H1 (cell line): ENCODE measurements at regions not wholly inside any gene's neighbourhood (a gene's known extent, or its start where the extent isn't known, plus 50 kb on each side); places are given as distances from the start of the nearest gene placed in this dataset.

ENCODE experiments used
- CTCF ChIA-PET: fragments of 300-600 bp; sonication (Branson Sonifier 250); formaldehyde crosslinking; loops from one replicate; lab custom pipeline; 2021; ENCODE audit not compliant: partially characterized antibody; lab: Charles Lee
- POLR2A ChIA-PET: fragments of 300-600 bp; sonication (Branson Sonifier 250); formaldehyde crosslinking; loops from one replicate; lab custom pipeline; 2021; ENCODE audit warnings: inconsistent platforms; ENCODE audit not compliant: partially characterized antibody; lab: Charles Lee
- DNase-seq, 2 experiments: peaks; one replicate each; pipeline versions ENCODE4 v3.0.0 to v3.0.0-alpha.2; 2010 to 2022; ENCODE audit warnings: low spot score in 2 of 2, low read depth in 1 of 2, mixed read lengths in 1 of 2
- FAIRE-seq: peaks from 2 replicates; lab custom pipeline; 2011; peaks lifted over from hg19 to GRCh38; lab: Jason Lieb, UNC
- H2AFZ ChIP-seq: 2 replicates; pipeline ENCODE4 v1.8.1; 2012; ENCODE audit warnings: low read length, inconsistent platforms
- H2AK5ac ChIP-seq: 2 replicates; pipeline ENCODE4 v1.6.1; 2013; ENCODE audit warnings: low read depth, low read length
- H2BK120ac ChIP-seq: replicated peaks from 2 replicates; pipeline ENCODE3; 2013; ENCODE audit warnings: low read depth, low read length, inconsistent platforms
- H2BK12ac ChIP-seq: 2 replicates; pipeline ENCODE4 v1.6.1; 2013; ENCODE audit warnings: low read depth, low read length
- H2BK15ac ChIP-seq: 2 replicates; pipeline ENCODE4 v1.6.1; 2013; ENCODE audit warnings: low read length
- H2BK20ac ChIP-seq: 2 replicates; pipeline ENCODE4 v1.6.1; 2013; ENCODE audit warnings: low read length
- H2BK5ac ChIP-seq: 2 replicates; pipeline ENCODE4 v1.6.1; 2013; ENCODE audit warnings: low read depth, low read length
- H3K14ac ChIP-seq: 2 replicates; pipeline ENCODE4 v1.6.1; 2013; ENCODE audit warnings: inconsistent platforms; ENCODE audit not compliant: insufficient read length
- H3K18ac ChIP-seq: 2 replicates; pipeline ENCODE4 v1.6.1; 2013; ENCODE audit warnings: low read length; ENCODE audit errors: extremely low read depth
- H3K23ac ChIP-seq: 2 replicates; pipeline ENCODE4 v1.6.1; 2013; ENCODE audit warnings: inconsistent platforms; ENCODE audit not compliant: insufficient read length
- H3K23me2 ChIP-seq: 2 replicates; pipeline ENCODE4 v1.6.1; 2013; ENCODE audit warnings: low read depth, low read length
- H3K27ac ChIP-seq: 2 replicates; pipeline ENCODE4 v1.6.1; 2011; ENCODE audit warnings: low read depth, low read length, inconsistent platforms
- H3K27me3 ChIP-seq, 4 experiments: replicated peaks in 1 of 4; 1 replicate in 1 of 4; 2 replicates in 3 of 4; pipeline versions ENCODE4 v1.6.1 to v1.8.1; 2011 to 2013; ENCODE audit warnings: low read length in 3 of 4, mild to moderate bottlenecking in 3 of 4, inconsistent platforms in 2 of 4, mixed read lengths in 2 of 4, moderate library complexity in 1 of 4; ENCODE audit not compliant: control insufficient read depth in 3 of 4, insufficient read depth in 3 of 4; ENCODE audit errors: extremely low read depth in 1 of 4
- H3K36me3 ChIP-seq, 4 experiments: 2 replicates each; pipeline versions ENCODE4 v1.6.1 to v1.8.1; 2011 to 2013; ENCODE audit warnings: mild to moderate bottlenecking in 4 of 4, low read length in 3 of 4, moderate library complexity in 2 of 4, control low read depth in 1 of 4, inconsistent platforms in 1 of 4; ENCODE audit not compliant: insufficient read depth in 4 of 4, control insufficient read depth in 2 of 4
- H3K4ac ChIP-seq: replicated peaks from 2 replicates; pipeline ENCODE3; 2013; ENCODE audit warnings: low read length, low read depth, mixed read lengths, inconsistent platforms; ENCODE audit not compliant: insufficient read length
- H3K4me1 ChIP-seq, 4 experiments: replicated peaks in 1 of 4; 1 replicate in 1 of 4; 2 replicates in 3 of 4; pipeline versions ENCODE4 v1.6.1 to v1.8.1; 2011 to 2013; ENCODE audit warnings: low read length in 3 of 4, inconsistent platforms in 2 of 4, mixed read lengths in 1 of 4; ENCODE audit not compliant: insufficient read depth in 4 of 4, control insufficient read depth in 3 of 4
- H3K4me2 ChIP-seq, 2 experiments: 2 replicates each; pipeline versions ENCODE4 v1.6.1 to v1.8.1; 2011 to 2013; ENCODE audit warnings: low read depth in 2 of 2, low read length in 2 of 2, control low read depth in 1 of 2, inconsistent platforms in 1 of 2, mild to moderate bottlenecking in 1 of 2; ENCODE audit not compliant: insufficient read depth in 1 of 2
- H3K4me3 ChIP-seq, 4 experiments: fragments of 200-600, 300-600 bp in 1 of 4; sonication (generic), shearing (Covaris generic), sonication (Bioruptor Twin) in 1 of 4; 2 replicates each; pipeline versions ENCODE4 v1.5.1 to v1.8.1; 2011 to 2016; ENCODE audit warnings: low read length in 4 of 4, low read depth in 3 of 4, control low read depth in 2 of 4, inconsistent platforms in 2 of 4, mild to moderate bottlenecking in 2 of 4, mixed read lengths in 1 of 4, moderate library complexity in 1 of 4; ENCODE audit not compliant: insufficient read depth in 2 of 4; ENCODE audit errors: extremely low read depth in 1 of 4
- H3K56ac ChIP-seq: replicated peaks from 2 replicates; pipeline ENCODE3; 2013; ENCODE audit warnings: low read depth, mild to moderate bottlenecking, mixed read lengths, low read length, inconsistent platforms; ENCODE audit not compliant: insufficient read length
- H3K79me1 ChIP-seq: 2 replicates; pipeline ENCODE4 v1.6.1; 2013; ENCODE audit warnings: low read depth, low read length, control low read depth
- H3K79me2 ChIP-seq, 2 experiments: 2 replicates each; pipeline versions ENCODE4 v1.6.1 to v1.8.1; 2012 to 2013; ENCODE audit warnings: low read length in 2 of 2, mild to moderate bottlenecking in 2 of 2, inconsistent platforms in 1 of 2; ENCODE audit not compliant: insufficient read depth in 2 of 2, control insufficient read depth in 1 of 2
- H3K9ac ChIP-seq, 4 experiments: replicated peaks in 1 of 4; 1 replicate in 1 of 4; 2 replicates in 3 of 4; pipeline versions ENCODE4 v1.6.1 to v1.8.1; 2011 to 2013; ENCODE audit warnings: low read depth in 3 of 4, low read length in 3 of 4, control low read depth in 2 of 4, mild to moderate bottlenecking in 2 of 4, moderate library complexity in 2 of 4, inconsistent platforms in 1 of 4; ENCODE audit errors: extremely low read depth in 1 of 4
- H3K9me3 ChIP-seq, 2 experiments: 2 replicates each; pipeline versions ENCODE4 v1.6.1 to v1.8.1; 2012 to 2013; ENCODE audit warnings: mild to moderate bottlenecking in 2 of 2, moderate library complexity in 2 of 2, control low read depth in 1 of 2, inconsistent platforms in 1 of 2, low read depth in 1 of 2, low read length in 1 of 2, mixed read lengths in 1 of 2; ENCODE audit not compliant: insufficient read depth in 2 of 2
- H4K20me1 ChIP-seq, 2 experiments: replicated peaks in 1 of 2; 2 replicates each; pipeline versions ENCODE3 to v1.8.1; 2011 to 2013; ENCODE audit warnings: inconsistent platforms in 2 of 2, low read length in 2 of 2, mild to moderate bottlenecking in 1 of 2; ENCODE audit not compliant: insufficient read depth in 2 of 2, control insufficient read depth in 1 of 2
- H4K5ac ChIP-seq: 2 replicates; pipeline ENCODE4 v1.6.1; 2013; ENCODE audit warnings: low read length, low read depth, mixed read lengths, inconsistent platforms; ENCODE audit not compliant: insufficient read length
- H4K8ac ChIP-seq: 2 replicates; pipeline ENCODE4 v1.8.0; 2013; ENCODE audit warnings: mild to moderate bottlenecking, moderate library complexity, low read length, inconsistent platforms; ENCODE audit not compliant: insufficient read depth; ENCODE audit errors: extremely low read depth
- H4K91ac ChIP-seq: replicated peaks from 2 replicates; pipeline ENCODE3; 2013; ENCODE audit warnings: low read length, mixed read lengths, inconsistent platforms; ENCODE audit not compliant: insufficient read length
- CHD1 ChIP-seq: IDR thresholded peaks from 2 replicates; pipeline ENCODE4 v1.6.1; 2012; ENCODE audit warnings: low read depth, low read length, improper control_type of control experiment
- HDAC2 ChIP-seq, 2 experiments: fragments of 300-600 bp in 1 of 2; sonication (generic) in 1 of 2; IDR thresholded peaks; 2 replicates each; pipeline ENCODE4 v1.6.1; 2011 to 2012; ENCODE audit warnings: low read depth in 2 of 2, low read length in 2 of 2, mild to moderate bottlenecking in 2 of 2, moderate library complexity in 2 of 2, borderline replicate concordance in 1 of 2, inconsistent platforms in 1 of 2
- HDAC6 ChIP-seq: IDR thresholded peaks from one replicate; pipeline ENCODE4 v1.7.1; 2012; ENCODE audit warnings: low read depth, mild to moderate bottlenecking, inconsistent platforms, low read length, moderate library complexity
- KDM1A ChIP-seq: fragments of 200-600, 300-600 bp; sonication (generic); IDR thresholded peaks from 2 replicates; pipeline ENCODE4 v1.7.1; 2016; ENCODE audit warnings: mild to moderate bottlenecking, low read length, borderline replicate concordance
- KDM5A ChIP-seq: fragments of 200-600 bp; IDR thresholded peaks from 2 replicates; pipeline ENCODE4 v1.7.1; 2012; ENCODE audit warnings: mild to moderate bottlenecking, low read length, inconsistent platforms, mixed read lengths
- USF2 ChIP-seq: IDR thresholded peaks from 2 replicates; pipeline ENCODE4 v1.6.1; 2011; ENCODE audit warnings: low read length, improper control_type of control experiment
- WGBS, 2 experiments: shearing (Covaris generic) in 1 of 2; methylation state at CpG; one replicate each; pipeline versions ENCODE4 v1.1.6 to v1.1.7; 2013 to 2015; ENCODE audit warnings: low lambda C conversion rate in 2 of 2, mixed read lengths in 2 of 2, inconsistent platforms in 1 of 2, low coverage in 1 of 2, missing lambda C conversion rate in 1 of 2; ENCODE audit not compliant: insufficient replicate concordance in 2 of 2, insufficient coverage in 1 of 2, insufficient read length in 1 of 2; ENCODE audit errors: extremely low coverage in 1 of 2, missing lambda C conversion rate in 1 of 2; 5-methylcytosine and 5-hydroxymethylcytosine counted together

GRCh38 chr10:124252097-124252715, 158.8 kb upstream of the CHST15 start:
- Histone ChIP-seq H3K79me2 (no peaks in the 10 kb centered on the region), H3K18ac (no peak overlapping the region), H3K79me1 (no peaks in the 10 kb centered on the region), H2BK20ac (no peak overlapping the region), H3K9me3 (no peaks in the 10 kb centered on the region), H3K27ac (no peak overlapping the region), H3K36me3 (no peaks in the 10 kb centered on the region), H4K5ac (no peak overlapping the region), H4K20me1 (no peaks in the 10 kb centered on the region), H2BK120ac (no peak overlapping the region), H2BK5ac (no peak overlapping the region), H3K23me2 (no peaks in the 10 kb centered on the region), H3K4me1 (no peaks in the 10 kb centered on the region), H3K4ac (no peak overlapping the region), H4K8ac (no peak overlapping the region), H3K9ac (no peak overlapping the region), H3K27me3 (no peaks in the 10 kb centered on the region; a peak in 2 of 7 replicates), H4K91ac (no peak overlapping the region), H3K14ac (no peak overlapping the region), H2BK15ac (no peak overlapping the region), H3K4me2 (no peak overlapping the region), H3K56ac (no peak overlapping the region), H2AK5ac (no peak overlapping the region), H3K4me3 (no peak overlapping the region), H3K23ac (no peak overlapping the region), H2AFZ (no peak overlapping the region), H2BK12ac (no peak overlapping the region)
- 90% methylated on average over 8 of the region's 8 CpGs; no CpG with 5 or more reads in 1 of the 2 experiments for WGBS, 2 experiments
- FAIRE-seq (no peak), DNase-seq (no peak)
- POLR2A ChIA-PET = interaction anchor here (1.3 kb wide), 1 partner anchor 11 kb away, joined by 5 read pairs; no protein-coding TSS in a partner anchor
- CTCF ChIA-PET = interaction anchor here (0.7 to 3.1 kb wide), 14 partner anchors 9 to 258 kb away, joined by 3 to 29 read pairs (median 4); no protein-coding TSS in a partner anchor
- TF ChIP-seq USF2 (no peak), HDAC2 (IDR thresholded peaks at IDR 0.05; ENCODE audit: borderline replicate concordance in 1 of 2, low read depth in 2 of 2, low read length in 2 of 2) (no peak), HDAC6 (no peak), KDM1A (no peak), CHD1 (no peak), KDM5A (no peak)
